Activated naive CD4-positive, alpha-beta T cell treated with anti-CD3 and anti-CD28 coated beads for 36 hours (primary cell): ENCODE measurements at regions not wholly inside any gene's neighbourhood (a gene's known extent, or its start where the extent isn't known, plus 50 kb on each side); places are given as distances from the start of the nearest gene placed in this dataset.

Experiments
- CTCF ChIA-PET: fragments of 350-600 bp; sonication (Branson Sonifier 250); formaldehyde crosslinking; loops from one replicate; lab custom pipeline; 2021; ENCODE audit warnings: antibody characterized with exemption; lab: Charles Lee
- DNase-seq: peaks from one replicate; pipeline ENCODE4 v3.0.0-alpha.2; 2020
- H3K27ac Mint-ChIP-seq: one replicate; pipeline ENCODE4 v1.8.0; 2021; ENCODE audit warnings: mild to moderate bottlenecking, mixed read lengths
- H3K27me3 Mint-ChIP-seq: one replicate; pipeline ENCODE4 v1.8.0; 2021; ENCODE audit warnings: low read depth, mixed read lengths
- H3K36me3 Mint-ChIP-seq: one replicate; pipeline ENCODE4 v1.8.0; 2021; ENCODE audit warnings: low read depth, mixed read lengths
- H3K4me1 Mint-ChIP-seq: one replicate; pipeline ENCODE4 v1.8.0; 2021; ENCODE audit warnings: low read depth, mixed read lengths
- H3K4me3 Mint-ChIP-seq: one replicate; pipeline ENCODE4 v1.8.0; 2021; ENCODE audit warnings: mild to moderate bottlenecking, moderate library complexity, mixed read lengths
- H3K9me3 Mint-ChIP-seq: one replicate; pipeline ENCODE4 v1.8.0; 2021; ENCODE audit warnings: mixed read lengths
- intact Hi-C: fragments of 100-400 bp; cut with micrococcal nuclease; formaldehyde crosslinking; loops from one replicate; pipeline ENCODE4 v1.15.1; 2023

DNA sequence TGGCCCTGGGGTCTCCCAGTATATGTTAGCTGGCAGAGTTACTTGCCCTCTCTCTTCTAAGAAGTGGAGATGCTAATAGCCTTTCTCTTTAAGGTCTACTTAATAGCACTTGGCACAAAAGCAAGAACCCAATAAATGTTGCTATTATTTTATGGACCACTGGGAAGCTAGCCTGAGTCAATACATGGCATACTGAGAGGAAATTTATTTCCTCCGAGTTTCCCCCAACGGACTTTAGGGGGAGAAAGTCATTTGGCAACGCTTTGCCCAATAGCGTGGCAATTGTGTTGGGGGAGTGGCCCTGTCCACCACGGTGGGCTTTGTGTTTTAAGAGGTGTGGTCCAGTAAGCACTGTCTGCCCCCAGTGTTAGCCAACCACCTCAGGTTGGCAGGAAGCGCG is 87.4 kb upstream of the SMNDC1 start:
- H3K9me3 Mint-ChIP-seq = no peaks in the 10 kb centered on the region
- no peak overlapping the region for H3K27ac Mint-ChIP-seq
- peaks cover 35% of the 10 kb centered on the region for H3K4me1 Mint-ChIP-seq
- H3K4me3 Mint-ChIP-seq = no peak overlapping the region
- H3K36me3 Mint-ChIP-seq = no peaks in the 10 kb centered on the region
- no peaks in the 10 kb centered on the region for H3K27me3 Mint-ChIP-seq
- CTCF ChIA-PET = interaction anchor here (0.8 to 1.9 kb wide), 2 partner anchors 27 to 132 kb away, joined by 3 to 4 read pairs; no protein-coding TSS in a partner anchor
- intact Hi-C loops = no loop called here
- DNase-seq = no peak

DNA sequence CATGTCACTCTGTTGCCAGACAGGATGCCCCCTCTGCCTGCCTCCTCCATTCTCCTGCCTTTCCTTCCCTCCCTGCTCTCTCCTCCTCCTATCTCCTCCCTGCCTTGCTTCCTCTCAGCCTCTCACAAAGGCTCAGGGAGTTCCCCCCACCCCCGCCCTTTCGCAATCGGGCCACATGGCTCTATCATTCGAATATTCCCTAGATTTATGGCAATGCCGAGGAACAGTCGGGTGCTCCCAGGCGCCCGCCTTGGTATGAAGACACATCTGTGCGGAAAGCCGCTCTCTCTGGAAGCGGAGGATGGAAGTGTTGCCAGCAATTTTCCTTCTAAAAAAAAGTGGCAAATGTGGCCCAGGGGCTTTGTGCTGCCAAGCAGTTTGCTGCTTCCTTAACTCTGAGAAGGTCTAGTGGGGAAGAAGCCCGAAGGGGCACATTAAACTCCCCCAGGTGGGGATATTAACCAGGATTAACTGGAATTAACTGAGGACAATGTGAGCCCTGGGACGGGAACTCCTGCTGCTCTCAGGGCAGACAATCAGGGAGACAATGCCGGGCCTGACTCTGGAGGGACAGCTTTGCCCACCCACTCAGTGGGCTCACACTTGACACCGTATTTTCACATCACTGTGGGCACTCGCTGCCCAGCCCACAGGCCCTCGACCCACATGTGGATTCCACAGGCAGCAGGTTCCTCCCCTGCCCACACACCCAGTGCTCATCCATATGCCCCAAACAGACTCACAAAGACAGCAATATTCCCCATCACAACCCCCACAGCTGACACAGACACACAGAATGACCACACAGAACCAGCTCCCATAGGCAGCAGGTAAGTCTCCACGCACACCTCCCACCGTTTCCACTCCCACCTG is 88.4 kb upstream of the SMNDC1 start:
- peaks cover 26% of the 10 kb centered on the region for H3K4me1 Mint-ChIP-seq
- DNase-seq = no peak

DNA sequence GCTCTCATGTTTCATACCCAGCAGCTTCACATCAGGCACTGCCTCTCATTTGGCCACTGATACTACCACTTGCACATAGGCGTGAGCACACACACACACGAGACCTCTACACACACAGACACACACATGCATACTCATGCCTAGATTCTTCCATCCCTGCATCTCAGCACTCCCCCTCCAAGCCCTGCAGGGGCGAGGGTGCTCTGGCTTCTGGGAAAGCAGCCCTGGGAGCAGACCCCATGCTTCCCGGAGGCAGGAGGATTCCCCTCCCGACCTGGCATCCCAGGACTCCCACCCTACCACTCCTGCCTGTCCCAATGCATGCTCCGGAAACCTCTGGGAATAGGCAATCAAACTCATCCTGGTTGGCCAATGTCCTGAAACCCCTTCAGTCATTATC is 89.1 kb upstream of the SMNDC1 start:
- no peak overlapping the region for H3K27ac Mint-ChIP-seq
- no peaks in the 10 kb centered on the region for H3K36me3 Mint-ChIP-seq
- CTCF ChIA-PET = interaction anchor here (0.6 kb wide), 1 partner anchor 18 kb away, joined by 4 read pairs; no protein-coding TSS in a partner anchor
- DNase-seq = no peak
- no peak overlapping the region for H3K4me3 Mint-ChIP-seq
- no peaks in the 10 kb centered on the region for H3K27me3 Mint-ChIP-seq
- peaks cover 23% of the 10 kb centered on the region for H3K4me1 Mint-ChIP-seq
- intact Hi-C loops = no loop called here
- H3K9me3 Mint-ChIP-seq = no peaks in the 10 kb centered on the region

More for the DNA sequence above, 88.4 kb upstream of the SMNDC1 start:
- H3K27me3 Mint-ChIP-seq = no peaks in the 10 kb centered on the region
- no peaks in the 10 kb centered on the region for H3K36me3 Mint-ChIP-seq
- H3K9me3 Mint-ChIP-seq = no peaks in the 10 kb centered on the region
- intact Hi-C loops = no loop called here
- CTCF ChIA-PET = interaction anchor here (1.9 kb wide), 1 partner anchor 28 kb away, joined by 4 read pairs; no protein-coding TSS in a partner anchor
- no peak overlapping the region for H3K27ac Mint-ChIP-seq
- H3K4me3 Mint-ChIP-seq = no peak overlapping the region

DNA sequence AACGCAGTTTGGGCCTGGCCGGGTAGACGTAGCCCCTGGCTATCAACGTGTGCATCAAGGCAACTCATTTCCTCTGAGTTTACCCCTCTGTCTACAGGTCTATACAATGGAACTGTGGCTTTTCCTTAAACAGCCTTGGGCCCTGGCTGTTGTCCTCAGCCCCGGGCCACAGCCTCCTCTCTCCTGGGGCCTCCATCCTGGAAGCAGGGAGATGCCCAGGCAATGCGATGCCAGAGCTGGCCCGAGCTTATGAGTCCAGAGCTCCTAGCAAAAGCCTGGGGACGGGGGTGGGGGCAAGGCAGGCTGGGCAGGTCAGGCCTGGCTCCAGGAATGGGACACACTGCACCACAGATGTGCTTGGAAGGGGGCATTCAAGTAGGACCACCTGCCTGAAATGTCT is 89.6 kb upstream of the SMNDC1 start:
- no peak overlapping the region for H3K27ac Mint-ChIP-seq
- H3K4me1 Mint-ChIP-seq = peaks cover 21% of the 10 kb centered on the region
- CTCF ChIA-PET = interaction anchor here (0.6 kb wide), 1 partner anchor 19 kb away, joined by 4 read pairs; no protein-coding TSS in a partner anchor
- H3K36me3 Mint-ChIP-seq = no peaks in the 10 kb centered on the region
- intact Hi-C loops = no loop called here
- H3K4me3 Mint-ChIP-seq = no peak overlapping the region
- DNase-seq = no peak
- H3K9me3 Mint-ChIP-seq = no peaks in the 10 kb centered on the region
- no peaks in the 10 kb centered on the region for H3K27me3 Mint-ChIP-seq

DNA sequence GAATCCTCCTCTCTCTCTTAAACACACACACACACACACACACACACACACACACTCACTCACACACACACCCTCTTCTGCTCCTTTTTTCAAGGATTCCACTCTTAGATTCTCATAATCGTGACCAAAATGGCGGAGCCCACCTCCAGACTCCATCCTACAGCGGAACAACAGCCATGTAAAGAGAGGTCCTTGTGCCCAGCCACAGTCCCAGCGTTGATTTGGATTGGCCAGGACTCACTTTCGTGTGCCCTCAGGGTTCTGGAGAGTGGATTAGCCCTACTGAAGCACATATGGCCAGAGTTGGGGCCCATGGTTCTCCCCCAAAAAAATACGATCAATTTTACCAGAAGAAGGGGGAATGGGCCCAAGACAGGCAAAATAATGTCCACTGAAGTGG is 90.2 kb upstream of the SMNDC1 start:
- Mint-ChIP-seq H3K4me1 (peaks cover 18% of the 10 kb centered on the region), H3K9me3 (no peaks in the 10 kb centered on the region), H3K27ac (no peak overlapping the region), H3K4me3 (no peak overlapping the region), H3K36me3 (no peaks in the 10 kb centered on the region), H3K27me3 (no peaks in the 10 kb centered on the region)
- no peak for DNase-seq
- CTCF ChIA-PET = no interaction called here
- intact Hi-C loops = no loop called here

DNA sequence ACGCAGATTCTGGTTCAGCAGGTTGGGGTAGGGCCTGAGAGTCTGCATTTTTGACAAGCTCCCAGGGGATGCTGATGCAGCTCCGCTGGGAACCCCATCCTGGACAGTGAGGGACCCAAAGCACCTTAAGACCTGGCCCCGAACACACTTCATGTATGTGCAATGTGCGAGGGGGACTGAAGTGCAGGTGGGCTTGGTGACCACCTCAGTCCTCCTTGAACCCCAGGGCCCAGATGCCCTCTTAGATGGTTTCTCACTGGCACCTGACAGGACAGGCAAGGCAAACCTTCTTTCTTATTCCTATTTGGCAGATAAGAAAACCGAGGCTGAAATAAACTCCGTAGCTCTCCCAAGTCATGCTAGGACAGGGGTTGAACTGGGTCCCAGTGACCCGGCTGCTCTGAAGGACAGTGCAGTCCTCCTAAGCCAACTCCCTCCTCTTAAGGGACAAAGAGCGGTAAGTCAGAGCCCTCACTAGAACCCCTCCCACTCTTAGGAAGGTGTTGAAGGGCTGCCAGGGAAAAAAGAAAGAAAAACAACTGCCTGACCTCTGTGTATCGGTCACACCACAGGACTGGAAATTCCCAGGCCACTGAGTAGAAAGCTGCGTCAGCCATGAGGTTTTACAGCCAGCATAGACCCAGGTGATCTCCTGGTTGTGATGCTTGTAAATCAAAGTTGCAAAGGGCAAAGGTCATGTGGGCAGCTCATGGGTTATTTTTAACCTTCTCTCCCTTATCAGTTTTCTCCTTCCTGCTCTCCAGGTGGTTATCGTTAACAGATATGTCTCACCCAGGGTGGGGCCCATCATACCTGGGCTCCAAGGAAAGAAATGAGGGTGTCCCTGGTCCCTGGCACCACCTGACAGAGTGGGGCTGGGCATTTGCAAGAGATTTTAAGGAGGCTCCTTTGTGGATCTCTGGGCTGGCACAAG is 90.9 kb upstream of the SMNDC1 start:
- Mint-ChIP-seq H3K36me3 (no peaks in the 10 kb centered on the region), H3K4me3 (no peak overlapping the region), H3K27me3 (no peaks in the 10 kb centered on the region), H3K27ac (peak overlapping the region; percentile 26), H3K4me1 (peaks cover 18% of the 10 kb centered on the region), H3K9me3 (no peaks in the 10 kb centered on the region)
- CTCF ChIA-PET = no interaction called here
- intact Hi-C loops = no loop called here
- DNase-seq = peak; percentile 59

DNA sequence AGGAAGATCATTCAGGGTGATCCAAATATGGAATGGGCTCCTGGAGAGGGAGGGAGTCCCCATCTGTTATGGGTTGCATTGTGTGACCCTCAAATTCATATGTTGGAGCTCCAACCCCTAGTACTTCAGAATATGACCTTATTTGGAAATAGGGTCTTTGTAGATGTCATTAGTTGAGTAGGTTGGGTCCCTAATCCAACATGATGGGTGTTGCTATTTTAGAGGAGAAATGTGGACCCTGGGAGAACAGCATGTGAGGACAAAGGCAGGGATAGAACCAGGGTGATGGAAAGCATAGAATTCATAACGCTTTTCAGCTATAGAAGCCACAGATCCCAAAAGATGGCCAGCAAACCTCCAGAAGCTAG is 91.5 kb upstream of the SMNDC1 start:
- Mint-ChIP-seq H3K4me3 (no peak overlapping the region), H3K27me3 (no peaks in the 10 kb centered on the region), H3K27ac (peak overlapping the region; percentile 26), H3K36me3 (no peaks in the 10 kb centered on the region), H3K4me1 (peaks cover 18% of the 10 kb centered on the region), H3K9me3 (no peaks in the 10 kb centered on the region)
- CTCF ChIA-PET = interaction anchor here (1.7 kb wide), 1 partner anchor 42 kb away, joined by 6 read pairs; no protein-coding TSS in a partner anchor
- no peak for DNase-seq
- intact Hi-C loops = no loop called here

DNA sequence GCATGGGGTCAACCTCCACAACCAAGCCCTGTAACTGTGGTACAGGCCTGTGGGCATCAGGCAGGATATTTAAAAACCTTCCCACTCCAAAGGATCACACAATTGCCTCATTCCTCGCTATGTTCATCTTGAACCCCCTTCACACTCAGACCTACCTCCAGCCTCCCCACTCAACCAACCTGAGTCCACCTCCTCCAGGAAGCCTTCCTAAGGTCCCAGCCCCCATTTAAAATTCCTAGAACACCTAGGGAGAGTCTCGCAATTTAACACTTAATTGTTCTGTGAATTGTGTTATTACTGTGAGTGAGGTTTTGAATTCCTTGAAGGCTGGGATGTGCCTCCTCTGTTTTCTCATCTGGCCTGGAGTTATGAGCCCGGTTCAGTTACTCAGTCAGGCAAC is 93.1 kb upstream of the SMNDC1 start:
- no peak for DNase-seq
- Mint-ChIP-seq H3K36me3 (no peaks in the 10 kb centered on the region), H3K27ac (no peak overlapping the region), H3K4me1 (peaks cover 14% of the 10 kb centered on the region), H3K9me3 (no peaks in the 10 kb centered on the region), H3K27me3 (no peaks in the 10 kb centered on the region), H3K4me3 (no peak overlapping the region)
- intact Hi-C loops = no loop called here
- CTCF ChIA-PET = interaction anchor here (1.7 kb wide), 1 partner anchor 44 kb away, joined by 6 read pairs; no protein-coding TSS in a partner anchor

DNA sequence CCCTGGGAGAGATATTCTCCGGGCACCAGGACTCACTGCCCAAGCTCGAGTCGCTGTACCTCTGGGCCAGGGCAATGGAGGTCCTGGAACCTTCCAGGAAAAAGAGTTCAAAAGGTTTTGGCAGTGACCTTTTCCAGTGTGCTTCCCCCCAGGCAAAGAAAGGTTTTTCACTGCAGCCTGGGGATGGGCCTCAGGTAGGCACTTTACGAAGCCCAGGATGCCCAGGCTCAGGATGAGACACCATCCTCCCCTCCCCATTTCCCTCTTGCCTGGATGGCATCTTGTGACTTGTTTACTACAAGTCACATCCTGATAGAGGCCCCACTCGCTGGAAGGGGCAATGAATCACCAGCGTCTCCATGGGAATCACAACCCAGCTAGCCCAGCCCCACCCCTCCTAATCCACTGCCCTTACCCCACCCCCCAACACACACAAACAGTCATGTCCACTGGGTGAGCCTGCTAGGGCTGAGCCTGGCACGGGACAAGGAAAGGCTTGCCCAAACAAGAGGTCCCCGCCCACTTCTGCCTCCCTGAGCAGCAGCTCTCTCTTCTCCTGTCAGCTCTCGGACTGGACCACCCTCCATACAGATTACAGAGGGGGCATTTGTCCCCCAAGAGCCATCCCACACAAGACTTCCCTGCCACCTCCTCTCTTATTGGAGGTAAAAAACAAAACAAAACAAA is 93.8 kb upstream of the SMNDC1 start:
- Mint-ChIP-seq H3K4me1 (peaks cover 14% of the 10 kb centered on the region), H3K9me3 (no peaks in the 10 kb centered on the region), H3K27me3 (no peaks in the 10 kb centered on the region), H3K4me3 (no peak overlapping the region), H3K27ac (no peak overlapping the region), H3K36me3 (no peaks in the 10 kb centered on the region)
- CTCF ChIA-PET = no interaction called here
- intact Hi-C loops = no loop called here
- DNase-seq = peak; percentile 42

DNA sequence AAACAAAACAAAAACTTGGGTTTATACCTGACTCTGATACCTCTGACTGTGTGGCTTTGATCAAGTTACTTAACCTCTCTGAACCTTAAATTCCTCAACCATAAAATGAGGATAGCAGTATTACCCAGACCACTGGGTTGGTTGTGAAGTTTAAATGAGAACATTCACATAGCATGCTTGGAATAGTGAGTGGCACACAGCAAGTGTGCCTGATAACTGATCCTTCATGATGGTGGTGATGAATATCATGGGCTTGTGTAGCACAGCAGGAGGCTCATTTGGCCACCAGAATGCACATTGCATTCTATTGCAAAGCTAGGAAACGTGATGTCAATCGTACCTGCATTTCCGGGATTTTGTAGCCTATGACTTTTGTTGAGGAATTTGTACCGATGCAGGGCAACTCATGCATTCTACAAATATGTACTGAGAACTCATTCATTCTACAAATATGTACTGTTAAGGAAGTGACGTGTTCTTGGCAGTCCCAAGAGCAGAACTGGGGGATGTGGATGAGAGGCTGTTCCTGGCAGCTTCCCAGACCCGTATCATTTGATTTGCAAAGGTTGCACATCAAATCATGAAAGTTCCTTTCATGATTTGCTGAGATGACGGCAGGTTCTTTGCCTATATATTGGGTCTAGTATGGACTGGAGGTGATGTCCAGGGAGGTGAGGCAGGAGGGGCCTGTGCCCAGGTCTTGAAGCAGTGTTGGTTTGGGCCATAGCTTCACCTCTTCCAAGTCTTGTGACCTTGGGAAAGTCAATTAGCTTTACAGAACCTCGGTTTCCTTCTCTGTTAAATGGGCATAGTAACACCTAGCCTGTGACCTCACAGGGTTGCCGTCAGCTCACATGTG is 94.6 kb upstream of the SMNDC1 start:
- H3K4me1 Mint-ChIP-seq = peaks cover 14% of the 10 kb centered on the region
- intact Hi-C loops = no loop called here
- no peak overlapping the region for H3K27ac Mint-ChIP-seq
- no peaks in the 10 kb centered on the region for H3K36me3 Mint-ChIP-seq
- H3K9me3 Mint-ChIP-seq = no peaks in the 10 kb centered on the region
- H3K4me3 Mint-ChIP-seq = no peak overlapping the region
- H3K27me3 Mint-ChIP-seq = no peaks in the 10 kb centered on the region
- CTCF ChIA-PET = interaction anchor here (1.0 kb wide), 1 partner anchor 14 kb away, joined by 5 read pairs; no protein-coding TSS in a partner anchor
- DNase-seq = no peak
